ENCODE measurements at regions not wholly inside any gene's neighbourhood (a gene's known extent, or its start where the extent isn't known, plus 50 kb on each side); places are given as distances from the start of the nearest gene placed in this dataset.

GRCh38 chr7:52017802-52018679 is 701.4 kb upstream of the COBL start:
- TF ChIP-seq CTCF (IDR thresholded peaks at IDR 0.05) (peak in 2 of 3 experiments; percentile 19 to 54), POLR2A (IDR thresholded peaks at IDR 0.05) (no peak)

Measured in testis (tissue), 2 donors.